SKM-1 treated with dmso at 0.1 percent for 144 hours (cell line): ENCODE measurements at regions not wholly inside any gene's neighbourhood (a gene's known extent, or its start where the extent isn't known, plus 50 kb on each side); places are given as distances from the start of the nearest gene placed in this dataset.
"Not testable (repeated sequence)": the region's sequence is repeated elsewhere in the genome, so short reads cannot be mapped to it uniquely, and the experiment has no call there.

ENCODE experiments used
- DNase-seq: peaks from one replicate; lab custom pipeline; 2025; ENCODE audit not compliant: unreplicated experiment; lab: John Stamatoyannopoulos, UW

DNA sequence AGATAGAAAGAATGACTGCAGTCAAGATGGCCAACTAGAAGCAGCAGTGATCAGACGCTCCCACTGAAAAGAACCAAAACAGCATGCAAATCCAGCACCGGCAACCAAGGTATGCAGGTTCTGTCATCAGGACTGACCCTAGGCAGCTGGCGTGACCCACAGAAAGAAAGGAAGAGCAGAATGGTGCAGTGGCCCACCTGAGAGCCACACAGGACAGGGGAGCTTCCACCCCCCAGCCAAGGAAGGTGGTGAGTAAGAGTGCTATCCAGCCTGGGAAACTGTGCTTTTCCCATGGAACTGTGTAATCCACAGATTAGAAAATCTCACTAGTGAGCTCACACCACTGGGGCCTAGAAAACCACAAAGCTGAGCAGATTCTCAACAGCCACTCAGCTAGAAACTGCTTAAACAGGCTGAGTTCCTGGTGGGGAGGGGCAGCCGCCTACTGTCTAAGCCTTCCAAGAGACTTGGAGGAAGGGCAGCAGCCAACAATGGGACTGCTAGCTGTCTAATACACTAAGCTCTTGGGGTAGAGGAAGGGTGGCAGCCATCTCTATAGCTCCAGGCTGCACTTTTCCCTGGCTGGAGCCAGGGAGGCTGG, 127.9 kb downstream of the EVA1A start:
- DNase-seq, result no peak

DNA sequence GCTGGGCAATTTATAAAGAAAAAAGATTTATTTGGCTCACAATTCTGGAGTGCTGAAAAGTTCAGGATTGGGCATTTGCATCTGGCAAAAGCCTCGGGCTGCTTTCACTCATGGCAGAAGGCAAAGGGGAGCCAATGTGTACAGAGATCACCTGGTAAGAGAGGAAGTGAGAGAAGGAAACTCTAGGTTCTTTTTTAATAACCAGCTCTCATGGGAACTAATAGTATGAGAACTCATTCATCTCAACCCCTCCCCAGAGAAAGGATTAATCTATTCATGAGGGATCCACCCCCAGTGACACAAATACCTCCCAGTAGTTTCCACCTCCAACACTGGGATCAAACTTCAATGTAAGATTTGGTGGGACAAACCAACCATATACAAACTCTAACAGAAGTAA, 129.0 kb downstream of the EVA1A start:
- DNase-seq, result no peak

DNA sequence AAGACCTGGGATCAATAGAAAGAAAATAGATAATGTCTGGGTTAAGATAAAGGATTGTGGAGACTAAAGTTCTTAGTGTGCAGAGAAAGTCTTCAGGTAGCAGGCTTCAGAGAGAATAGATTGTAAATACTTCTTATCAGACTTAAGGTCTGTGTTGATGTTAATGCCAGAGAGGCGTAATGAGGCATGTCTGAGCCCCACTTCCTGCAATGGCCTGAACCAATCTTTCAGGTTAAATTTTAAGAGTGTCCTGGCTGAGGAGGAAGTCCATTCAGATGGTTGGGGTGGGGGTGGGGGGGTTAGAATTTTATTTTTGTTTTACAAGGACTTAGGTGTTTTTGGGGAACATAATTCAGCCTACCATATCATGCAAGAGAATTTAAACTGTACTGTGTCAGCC, 129.5 kb downstream of the EVA1A start:
- no peak for DNase-seq

- DNase-seq, result not testable (repeated sequence)
Measured at GRCh38 chr2:75430449-75430848, 130.3 kb downstream of the EVA1A start.

DNA sequence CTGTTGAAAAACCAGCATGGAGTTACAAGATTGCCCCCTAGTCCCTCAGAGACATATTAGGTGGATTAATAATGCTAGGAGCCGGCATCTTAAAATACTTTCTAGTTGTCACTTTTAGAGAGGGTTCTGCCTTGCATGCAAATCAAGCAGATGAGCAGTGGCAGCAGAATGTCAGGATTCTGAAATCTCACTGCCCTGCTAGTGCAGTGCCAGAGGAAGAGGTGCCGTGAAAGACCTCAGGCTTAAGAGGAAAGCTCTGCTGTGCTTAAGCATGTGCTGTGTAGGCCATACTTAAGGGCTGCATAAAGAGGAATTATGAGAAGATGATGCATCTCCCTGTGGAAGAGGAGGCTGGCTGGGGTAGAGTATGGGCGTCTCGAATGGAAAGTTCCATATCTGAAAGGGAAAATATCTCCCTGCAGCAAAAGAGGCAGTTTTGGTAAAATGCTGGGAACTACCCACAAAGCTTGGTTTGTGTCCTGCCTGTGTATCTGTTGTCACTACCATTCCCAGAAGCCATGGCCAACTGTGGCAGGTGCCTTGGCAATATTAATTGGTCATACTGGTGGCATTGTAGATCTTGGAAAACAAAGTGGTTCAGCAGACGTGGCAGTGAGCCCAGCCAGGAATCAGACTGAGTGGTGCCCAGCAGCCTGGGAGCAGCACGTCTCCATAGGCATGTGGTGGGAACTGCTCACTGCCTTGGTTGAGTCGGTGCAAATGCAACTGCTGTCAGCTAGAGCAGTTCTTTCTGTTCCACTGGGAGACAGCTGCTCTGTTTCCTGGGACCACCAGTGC, 131.9 kb downstream of the EVA1A start:
- DNase-seq, result no peak

DNA sequence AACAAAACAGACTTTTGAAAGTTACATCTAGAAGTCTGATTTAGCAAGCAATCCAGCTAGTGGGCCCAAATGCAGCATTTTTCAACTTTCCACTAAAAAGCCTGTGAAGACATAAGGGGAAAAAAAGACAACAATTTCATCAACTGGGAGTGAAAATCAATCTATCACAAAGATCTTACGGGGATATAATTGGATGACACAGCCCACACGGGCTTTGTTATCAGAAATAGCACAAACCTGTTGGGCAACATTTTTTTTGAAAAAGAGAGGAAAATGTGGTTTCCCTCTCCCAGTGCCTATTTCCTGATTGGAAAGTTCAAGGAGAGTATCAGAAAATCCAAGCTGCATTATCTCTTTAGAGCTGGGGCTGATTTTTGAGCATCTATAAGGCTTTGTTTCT, 132.7 kb downstream of the EVA1A start:
- no peak for DNase-seq

DNA sequence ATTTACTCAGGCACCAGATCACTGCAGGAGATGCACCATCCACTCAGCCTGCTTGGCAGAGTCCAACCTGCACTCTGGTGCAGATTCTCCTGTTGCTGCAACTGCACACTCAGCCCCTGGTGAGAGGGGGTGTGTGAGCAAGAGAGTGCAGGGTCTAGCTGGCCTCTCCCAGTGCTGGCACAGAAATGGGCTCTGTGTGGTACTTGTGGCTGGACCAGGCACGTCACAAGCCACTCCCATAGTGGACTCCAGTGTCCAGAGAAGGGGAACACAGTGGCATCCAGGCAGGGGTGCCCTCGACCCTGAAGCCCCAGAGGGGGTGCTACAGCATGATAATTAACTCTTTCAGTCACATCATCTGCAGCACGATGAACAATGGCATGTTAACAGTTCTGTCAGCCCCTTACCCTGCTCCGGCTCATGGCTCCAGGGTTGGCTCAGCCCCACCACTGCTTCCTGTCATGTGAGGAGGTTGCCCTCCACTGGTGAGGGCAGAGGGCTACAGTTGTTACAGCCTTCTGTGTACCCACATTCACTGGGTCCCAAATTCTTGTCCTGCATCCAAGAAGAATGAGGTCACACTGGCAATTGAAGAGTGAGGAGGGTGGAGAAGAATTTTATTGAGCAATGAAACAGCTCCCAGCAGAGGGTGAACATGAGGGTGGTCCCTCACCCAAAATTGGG, 135.7 kb downstream of the EVA1A start:
- DNase-seq, result no peak

GRCh38 chr2:75421986-75422385, 138.8 kb downstream of the EVA1A start:
- DNase-seq, result no peak

DNA sequence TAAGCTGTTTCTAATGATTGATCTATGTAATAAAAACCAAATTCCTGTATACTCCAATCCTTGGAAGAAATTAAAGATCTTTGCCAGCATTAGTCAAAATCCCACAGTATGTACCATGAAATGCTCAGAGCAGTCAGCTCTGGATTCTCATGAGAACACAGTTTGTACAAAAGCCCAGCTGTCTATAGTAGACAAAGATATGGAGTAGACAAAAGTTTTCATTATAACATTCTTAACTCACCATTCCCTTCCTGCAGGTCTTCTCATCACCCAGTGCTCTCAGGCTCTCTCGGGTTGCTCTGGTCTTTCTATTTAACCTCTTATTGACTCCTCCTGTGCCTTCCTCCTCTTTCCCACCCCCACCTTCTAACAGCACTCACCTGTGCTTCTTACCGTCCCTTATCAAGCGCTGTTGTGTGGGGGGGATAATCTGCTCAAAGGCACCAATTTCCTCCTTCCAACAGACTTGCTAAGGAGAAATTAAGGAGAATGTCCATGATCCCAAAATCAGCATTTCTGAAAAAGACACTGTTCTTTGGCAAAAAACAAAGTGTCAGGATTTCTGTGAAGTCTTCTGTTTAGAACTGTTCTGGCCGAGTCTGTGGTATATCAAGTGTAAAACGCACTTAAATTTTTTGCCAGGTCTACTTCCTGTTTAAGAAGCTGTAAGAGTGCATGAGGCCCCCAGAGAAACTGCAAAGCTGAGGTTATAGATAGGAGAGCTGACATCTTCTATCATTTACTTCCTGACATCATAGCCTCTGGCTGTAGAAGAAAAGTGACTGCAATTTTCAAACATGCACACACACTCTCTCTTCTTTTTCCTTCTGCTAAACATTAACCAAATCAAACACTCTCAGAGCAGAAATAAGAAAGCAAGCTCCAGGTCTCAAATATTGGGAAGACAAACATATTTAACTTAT, 144.1 kb downstream of the EVA1A start:
- no peak for DNase-seq

DNA sequence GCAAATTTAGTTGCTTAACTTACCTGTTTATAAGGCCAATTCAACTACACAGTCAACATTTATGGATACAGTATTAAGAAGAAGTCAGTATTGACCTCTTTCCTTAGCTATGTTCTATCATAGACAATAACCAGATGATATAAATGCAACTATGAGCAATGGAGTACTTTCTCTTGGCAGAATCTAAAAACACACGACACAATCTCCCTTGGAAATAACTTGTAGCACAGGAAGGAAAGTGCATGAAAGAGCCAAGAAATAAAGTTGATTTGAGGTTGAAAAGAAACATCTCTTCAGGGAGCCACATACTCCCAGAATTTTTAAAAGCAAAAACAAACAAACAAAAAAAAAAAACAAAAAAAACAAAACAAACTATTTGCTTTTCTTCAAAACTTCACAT, 145.0 kb downstream of the EVA1A start:
- no peak for DNase-seq

GRCh38 chr2:75415111-75415626, 145.6 kb downstream of the EVA1A start:
- DNase-seq, result no peak

DNA sequence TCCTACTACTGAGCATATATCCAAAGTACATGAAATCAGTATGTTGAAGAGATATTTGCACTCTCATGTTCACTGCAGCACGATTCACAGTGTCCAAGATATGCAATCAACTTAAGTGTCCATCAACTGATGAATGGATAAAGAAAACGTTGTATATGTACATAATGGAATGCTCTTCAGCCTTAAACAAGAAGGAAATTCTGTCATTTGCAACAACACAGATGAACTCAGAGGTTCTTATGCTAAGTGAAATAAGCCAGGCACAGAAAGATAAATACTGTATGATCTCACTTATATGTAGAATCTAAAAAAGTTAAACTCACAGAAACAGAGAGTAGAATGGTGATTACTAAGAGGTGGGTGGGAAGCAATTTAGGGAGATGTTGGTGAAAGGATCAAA, 149.2 kb downstream of the EVA1A start:
- no peak for DNase-seq

DNA sequence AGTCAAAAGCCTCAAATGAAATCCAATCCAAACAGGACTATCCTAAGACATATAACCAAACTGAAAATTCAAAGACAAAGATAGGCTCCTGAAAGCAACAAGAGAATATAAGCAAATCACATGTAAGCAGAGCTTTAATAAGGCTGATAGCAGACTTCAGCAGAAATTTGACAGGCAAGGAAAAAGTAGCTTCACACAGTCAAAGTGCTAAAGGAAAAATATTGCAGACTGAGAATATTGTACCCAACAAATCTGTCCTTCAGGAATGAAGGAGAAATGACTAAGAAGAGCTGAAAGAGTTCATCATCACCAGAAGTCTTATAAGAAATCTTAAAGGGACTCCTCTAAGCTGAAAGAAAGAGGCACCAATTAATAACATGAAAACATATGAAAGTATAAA, 150.0 kb downstream of the EVA1A start:
- no peak for DNase-seq

DNA sequence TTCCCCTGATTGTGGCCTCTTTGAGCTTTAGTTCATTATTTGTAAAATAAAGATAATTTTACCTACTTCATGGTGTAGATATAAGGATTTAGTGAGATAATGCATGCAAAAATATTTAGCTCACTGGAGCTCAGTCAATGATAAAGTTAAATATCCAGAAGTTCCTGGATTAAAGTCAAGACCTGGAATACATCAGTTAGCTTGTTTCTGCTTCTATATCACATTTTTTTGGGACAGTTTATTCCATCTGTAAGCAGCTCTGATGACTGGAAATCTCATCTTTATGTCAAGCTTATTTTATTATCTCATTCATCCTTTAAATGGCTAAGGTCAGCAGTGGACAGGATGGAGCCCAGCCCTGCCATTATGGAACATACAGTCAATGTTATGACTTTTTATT, 152.0 kb downstream of the EVA1A start:
- no peak for DNase-seq

GRCh38 chr2:75407038-75407530, 153.7 kb downstream of the EVA1A start:
- DNase-seq, result no peak

DNA sequence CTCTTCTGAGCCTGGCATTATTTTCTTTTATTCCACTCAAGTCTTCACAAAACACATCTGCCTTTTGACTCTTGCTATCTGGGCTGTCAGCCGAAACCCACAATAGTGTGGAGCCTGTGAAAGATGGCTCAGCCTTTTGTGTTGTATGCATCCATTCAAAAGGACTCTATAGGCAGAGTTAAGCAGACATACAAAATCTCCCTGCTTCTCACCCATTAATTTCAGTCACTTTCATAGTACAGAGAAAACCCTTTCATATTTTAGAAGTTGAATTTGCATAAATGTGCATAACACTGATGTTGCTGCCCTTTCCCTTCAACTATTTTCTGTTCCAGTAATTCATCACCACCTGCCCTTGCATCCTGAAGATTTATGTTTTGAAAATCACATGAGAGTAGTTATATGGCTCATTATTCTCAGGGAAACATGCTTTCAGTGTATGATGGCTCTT, 154.6 kb downstream of the EVA1A start:
- DNase-seq, result no peak

GRCh38 chr2:75405000-75405399, 155.7 kb downstream of the EVA1A start:
- no peak for DNase-seq

- DNase-seq, result peak; percentile 66
Measured at GRCh38 chr2:75403991-75404428, 156.7 kb downstream of the EVA1A start.

DNA sequence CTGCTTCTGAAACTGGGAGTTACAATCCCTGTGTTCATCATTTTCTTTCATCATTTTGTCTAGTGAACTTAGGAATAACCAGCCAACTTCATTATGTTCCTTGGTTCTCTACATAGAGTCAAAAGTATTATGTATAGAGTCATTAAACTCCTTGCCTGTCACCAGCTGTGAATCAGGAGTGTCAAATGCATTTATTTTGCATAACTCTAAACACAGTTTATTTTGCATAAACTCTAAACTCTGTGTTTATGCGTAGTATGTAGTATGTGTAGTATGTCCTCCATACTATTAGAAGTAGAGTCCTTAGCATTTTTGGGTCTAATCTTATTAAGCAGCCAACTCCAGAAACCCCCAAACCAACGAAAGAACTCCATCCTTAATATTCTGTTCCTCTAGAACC, 164.4 kb downstream of the EVA1A start:
- no peak for DNase-seq

GRCh38 chr2:75394764-75395163, 166.0 kb downstream of the EVA1A start:
- DNase-seq, result not testable (repeated sequence)

GRCh38 chr2:75390169-75390568, 170.6 kb downstream of the EVA1A start:
- DNase-seq, result no peak
